Inflammatory macrophage (primary cell): ENCODE measurements at regions not wholly inside any gene's neighbourhood (a gene's known extent, or its start where the extent isn't known, plus 50 kb on each side); places are given as distances from the start of the nearest gene placed in this dataset.

Source experiments
- DNase-seq, 2 donors: peaks; one replicate each; pipeline ENCODE4 v3.0.0-alpha.2; 2020 to 2022

DNA sequence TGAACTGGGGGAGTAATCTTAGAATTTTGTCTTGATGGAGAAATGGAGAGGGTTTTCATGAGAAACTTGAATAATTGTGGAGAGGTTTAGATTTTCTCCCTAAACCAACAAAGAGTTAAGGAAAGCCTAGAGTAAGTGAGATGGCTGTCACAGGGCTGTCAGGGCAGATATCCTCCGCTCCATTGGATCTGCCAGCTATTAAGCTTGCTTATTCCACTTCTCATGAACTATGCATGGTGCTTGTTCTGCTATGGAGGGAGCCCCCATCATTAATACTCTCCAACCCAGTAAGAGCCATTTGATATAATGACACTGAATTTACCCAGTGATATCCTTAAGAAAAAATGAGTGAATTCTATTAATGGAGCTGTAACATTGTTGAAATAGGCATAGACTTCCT is 342.8 kb upstream of the MTNR1B start:
- DNase-seq, result no peak

DNA sequence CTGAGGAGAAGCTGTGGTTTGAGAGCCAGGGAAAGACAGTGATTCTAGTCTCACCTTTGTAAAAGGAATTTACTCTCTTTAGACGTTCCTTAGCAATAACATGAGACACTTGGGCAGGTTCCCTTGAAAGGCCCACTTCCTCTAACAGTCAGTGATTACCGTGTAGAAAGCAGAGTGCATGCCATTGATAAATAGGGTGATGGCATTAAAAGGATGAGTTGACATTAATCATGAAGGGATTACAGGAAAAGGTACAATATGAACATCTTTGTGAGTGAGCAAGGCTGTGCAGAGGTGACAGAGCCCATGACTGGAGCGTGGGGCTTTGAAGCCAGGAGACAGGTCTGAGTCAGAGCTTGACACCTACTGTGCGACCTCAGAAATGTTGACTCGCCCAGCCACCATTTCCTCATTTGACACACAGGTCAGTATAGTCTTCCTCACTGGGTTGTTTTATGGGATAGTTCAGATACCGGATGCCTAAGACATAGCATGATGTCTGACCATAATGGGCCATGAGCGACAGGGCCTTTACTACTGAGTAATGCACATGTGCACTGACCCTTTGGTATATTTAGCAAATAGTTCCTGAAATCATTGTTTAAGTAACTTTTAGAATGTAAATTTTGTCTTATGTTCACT is 341.7 kb upstream of the MTNR1B start:
- DNase-seq, result no peak

GRCh38 chr11:92628401-92629292 is 340.8 kb upstream of the MTNR1B start:
- DNase-seq, result no peak

- no peak for DNase-seq
These were observed 337.0 kb upstream of the MTNR1B start for GRCh38 chr11:92632495-92632894.

DNA sequence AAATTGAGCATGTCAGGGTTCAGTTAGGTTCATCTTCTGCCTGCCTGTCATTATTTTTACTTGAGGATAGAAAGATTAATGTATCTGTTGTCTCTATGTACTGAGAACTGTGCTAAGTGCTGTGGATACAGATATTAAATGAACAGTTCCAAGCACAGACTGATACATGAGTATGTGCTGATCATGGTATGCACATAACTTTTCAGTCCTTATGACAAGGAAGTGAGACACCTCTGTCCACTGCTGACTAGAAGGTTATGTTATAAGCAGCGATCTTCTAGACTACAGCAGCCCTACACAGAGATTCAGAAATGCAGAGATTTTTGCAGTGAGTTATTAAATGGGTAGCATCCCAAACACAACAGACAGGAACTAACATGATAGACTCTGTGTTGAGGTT is 335.6 kb upstream of the MTNR1B start:
- DNase-seq, result no peak

DNA sequence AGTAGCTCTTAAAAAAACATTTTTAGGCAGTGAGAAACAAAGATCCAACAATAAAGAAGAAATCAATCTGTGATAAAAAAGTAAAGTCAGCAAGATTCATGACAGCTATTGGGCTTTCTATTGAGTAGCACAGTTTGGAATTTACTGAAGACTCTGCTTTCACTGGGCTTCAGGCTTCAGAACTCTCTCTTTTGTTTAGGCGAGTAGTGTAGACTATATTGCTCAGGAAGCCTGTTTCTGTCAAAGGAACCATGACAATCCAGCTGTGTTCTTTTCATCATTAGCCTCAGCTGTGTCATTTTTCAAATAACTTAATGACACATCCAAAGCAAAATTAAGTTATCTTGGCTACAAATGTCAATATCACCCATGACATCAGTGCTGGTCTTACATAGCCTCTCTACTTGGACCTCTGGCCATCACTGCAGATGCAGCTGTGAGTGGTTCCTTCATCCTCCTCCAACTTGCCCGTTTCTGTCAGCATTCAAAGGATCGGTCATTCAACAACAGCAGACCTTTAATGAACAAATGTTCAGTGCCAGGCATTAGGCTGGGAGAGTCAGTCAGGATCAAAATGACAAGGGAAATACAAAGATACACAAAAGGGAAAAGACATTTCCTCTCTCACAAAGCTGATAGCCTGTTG is 332.8 kb upstream of the MTNR1B start:
- DNase-seq, result no peak

DNA sequence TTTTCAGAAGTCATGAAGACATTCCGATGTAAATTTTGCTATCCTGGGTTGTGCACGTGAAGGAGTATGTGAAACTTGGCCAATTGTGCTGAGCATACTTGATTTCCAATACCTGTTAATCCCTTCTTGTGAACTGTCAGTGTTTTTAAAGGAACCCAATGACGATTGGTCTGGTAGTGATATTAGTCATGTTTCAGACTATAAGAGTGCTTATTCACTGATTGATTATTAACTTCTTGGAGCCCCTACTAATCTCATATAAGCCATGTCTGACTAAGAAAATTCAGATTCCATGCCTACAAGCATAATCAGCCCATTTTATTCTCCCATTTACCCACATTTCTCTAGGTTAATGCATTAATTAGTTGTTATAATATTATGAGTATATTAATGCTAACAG is 330.8 kb upstream of the MTNR1B start:
- DNase-seq, result no peak

GRCh38 chr11:92642177-92642931 is 327.1 kb upstream of the MTNR1B start:
- no peak for DNase-seq

DNA sequence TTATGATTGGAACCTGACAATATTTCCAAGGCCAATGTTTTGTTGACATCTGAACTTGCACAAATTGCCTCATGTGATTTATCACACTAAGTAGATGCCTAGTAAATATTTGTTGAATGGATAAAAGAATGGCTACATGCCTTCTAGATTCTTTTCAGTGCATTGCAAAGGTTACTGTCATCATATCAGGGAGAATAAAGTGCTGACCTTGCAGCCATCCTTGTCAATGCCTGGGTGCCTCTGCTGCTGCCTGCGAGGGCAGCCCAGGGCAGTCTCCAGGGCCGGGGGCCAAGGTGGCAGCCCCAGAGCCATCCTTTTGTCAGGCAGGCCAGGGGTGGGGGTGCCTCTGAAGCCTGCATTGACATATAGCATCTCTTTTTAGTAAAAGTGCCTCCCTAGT is 325.6 kb upstream of the MTNR1B start:
- no peak for DNase-seq

- DNase-seq, result no peak
These were observed 324.6 kb upstream of the MTNR1B start for GRCh38 chr11:92644595-92645445.

GRCh38 chr11:92651159-92651558 is 318.3 kb upstream of the MTNR1B start:
- DNase-seq, result no peak

- DNase-seq, result no peak
These were observed 316.0 kb upstream of the MTNR1B start for GRCh38 chr11:92653454-92653853.

GRCh38 chr11:92656783-92657182 is 312.7 kb upstream of the MTNR1B start:
- DNase-seq, result no peak

DNA sequence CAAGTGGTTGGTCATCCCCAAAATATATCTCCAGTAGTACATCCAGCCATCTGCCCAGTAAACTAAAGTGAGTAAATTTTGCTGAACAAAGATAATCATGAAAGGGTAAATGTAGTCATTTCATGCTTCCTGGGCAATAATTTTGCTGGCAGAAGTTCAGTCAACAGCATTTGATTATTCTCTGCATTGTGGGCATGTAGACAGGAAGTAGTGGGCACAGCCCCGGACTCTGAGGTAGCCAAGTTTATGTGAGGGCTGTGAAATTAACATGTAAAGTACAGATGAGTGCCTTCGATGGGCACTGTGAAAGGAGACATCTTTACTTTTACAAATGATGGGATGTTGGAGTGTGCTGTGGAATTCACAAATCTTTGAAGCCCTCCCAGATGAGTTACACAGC is 312.2 kb upstream of the MTNR1B start:
- no peak for DNase-seq

DNA sequence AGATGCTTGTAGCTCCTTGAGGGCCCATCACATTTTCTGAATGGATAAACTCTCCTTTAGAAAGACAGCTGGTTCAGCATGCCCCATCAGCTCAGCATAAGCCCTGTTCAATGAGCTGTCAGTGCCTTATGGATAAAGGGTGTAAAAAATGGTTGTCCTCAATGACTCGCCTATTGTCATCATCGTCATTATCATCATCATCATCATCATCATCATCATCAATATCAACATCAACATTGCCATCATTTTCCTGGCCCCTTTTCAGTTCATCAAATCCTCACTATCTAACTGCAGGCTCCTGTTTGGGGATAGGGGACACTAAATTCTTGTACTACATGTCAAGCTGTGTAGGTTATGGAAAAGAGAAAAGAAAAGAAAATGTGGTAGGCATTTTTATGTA is 310.7 kb upstream of the MTNR1B start:
- no peak for DNase-seq

DNA sequence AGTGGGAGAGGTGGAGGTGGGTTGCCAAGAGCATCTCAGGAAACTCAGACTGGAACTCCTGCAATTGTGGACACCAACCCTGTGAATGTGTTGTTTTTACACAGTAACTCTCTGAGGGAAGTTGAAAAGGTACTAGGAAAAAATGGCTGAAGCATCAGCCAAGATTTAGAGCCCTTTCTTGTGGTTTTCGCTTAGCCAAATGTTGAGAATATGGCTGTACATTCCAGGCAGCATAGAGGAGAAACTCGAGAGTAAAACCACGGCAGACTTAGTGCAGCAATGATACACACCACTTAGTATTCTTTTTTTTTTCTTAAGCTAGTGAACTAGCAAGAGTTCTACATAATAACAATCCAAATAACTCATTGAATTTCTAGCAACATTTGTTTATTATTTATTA is 309.7 kb upstream of the MTNR1B start:
- DNase-seq, result no peak

DNA sequence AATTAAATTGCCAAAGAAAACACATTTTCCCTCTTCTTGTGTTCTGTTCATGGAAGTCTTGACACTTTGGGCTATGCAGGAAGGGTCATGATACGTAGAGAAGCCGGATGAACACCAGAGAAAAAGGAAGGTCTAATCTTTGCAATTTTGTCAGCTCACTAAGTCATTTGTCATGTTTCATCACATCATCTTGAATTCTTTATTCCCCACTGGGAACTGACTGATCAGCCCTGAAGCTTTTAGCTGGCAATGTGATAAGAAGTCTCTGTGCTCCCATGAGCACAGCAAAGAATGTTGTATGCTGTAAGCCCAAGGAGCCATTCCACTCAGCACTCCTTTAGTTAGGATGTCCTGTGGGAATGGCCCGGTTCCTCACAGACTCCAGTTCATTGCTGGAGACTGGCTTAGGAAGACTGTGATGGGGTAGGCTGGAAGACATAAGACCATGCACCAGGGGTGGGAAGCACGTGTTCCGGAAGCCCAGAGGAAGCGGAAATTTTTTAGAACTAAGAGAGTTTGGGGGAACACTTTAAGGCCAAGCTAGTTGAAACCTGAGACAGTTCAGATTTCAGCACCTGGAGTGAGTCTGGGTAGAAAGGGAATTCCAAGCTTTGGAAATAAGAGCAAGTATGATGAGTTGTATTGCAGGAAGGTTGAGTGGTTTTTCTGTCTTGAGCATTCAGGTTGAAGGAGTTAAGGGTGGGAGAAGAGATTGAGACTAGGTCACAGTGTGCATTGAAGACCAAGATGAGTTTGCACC is 306.7 kb upstream of the MTNR1B start:
- DNase-seq, result no peak

DNA sequence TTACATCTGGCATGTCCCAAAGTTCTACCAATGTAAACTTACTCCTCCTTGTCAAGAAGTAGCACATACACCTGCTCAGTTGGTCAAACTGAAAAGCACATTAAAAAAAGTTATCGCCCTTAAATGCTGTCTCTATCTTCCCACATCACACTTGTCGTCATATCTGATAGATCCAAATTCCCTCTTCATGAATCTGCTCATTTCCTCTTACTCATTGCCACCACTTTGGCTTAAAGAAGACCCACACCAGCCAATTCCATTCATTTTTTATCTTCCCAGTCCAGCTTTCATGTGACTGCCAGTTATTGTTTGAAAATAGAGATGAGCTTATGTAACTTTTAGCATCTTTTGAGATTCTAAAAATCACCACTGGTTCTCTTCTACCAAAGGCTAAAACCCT is 305.9 kb upstream of the MTNR1B start:
- DNase-seq, result no peak

DNA sequence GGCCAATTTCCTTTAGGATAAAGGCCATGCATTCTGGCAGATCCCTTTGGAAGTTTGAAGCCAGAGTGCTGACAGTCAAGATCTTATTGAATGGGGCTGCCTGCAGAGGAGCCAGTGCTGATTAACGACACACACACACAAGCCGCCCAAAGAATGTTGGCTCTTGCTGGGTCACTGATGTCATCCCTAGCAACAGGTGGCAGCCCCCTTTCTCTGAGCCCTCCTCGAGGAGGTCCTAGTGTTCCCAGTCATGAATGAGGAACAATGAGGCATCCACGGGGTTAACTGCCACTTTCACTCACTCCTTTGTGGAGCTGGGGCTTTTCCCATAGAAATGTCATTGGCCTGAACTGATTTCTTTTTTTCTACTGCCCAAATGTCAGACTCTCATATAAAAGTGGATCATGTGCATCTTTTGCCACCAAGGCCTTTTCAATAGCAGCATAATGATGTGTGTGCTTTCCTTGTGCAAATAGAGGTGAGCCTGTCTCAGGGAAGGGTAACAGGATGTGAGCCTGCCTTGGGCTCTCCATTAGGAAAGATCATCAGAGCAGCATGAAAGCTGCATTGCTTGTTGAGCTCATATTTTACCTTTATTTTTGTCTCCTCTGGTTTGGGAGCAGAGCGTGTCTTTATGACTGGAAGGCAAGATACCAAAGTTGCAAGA is 301.8 kb upstream of the MTNR1B start:
- no peak for DNase-seq

DNA sequence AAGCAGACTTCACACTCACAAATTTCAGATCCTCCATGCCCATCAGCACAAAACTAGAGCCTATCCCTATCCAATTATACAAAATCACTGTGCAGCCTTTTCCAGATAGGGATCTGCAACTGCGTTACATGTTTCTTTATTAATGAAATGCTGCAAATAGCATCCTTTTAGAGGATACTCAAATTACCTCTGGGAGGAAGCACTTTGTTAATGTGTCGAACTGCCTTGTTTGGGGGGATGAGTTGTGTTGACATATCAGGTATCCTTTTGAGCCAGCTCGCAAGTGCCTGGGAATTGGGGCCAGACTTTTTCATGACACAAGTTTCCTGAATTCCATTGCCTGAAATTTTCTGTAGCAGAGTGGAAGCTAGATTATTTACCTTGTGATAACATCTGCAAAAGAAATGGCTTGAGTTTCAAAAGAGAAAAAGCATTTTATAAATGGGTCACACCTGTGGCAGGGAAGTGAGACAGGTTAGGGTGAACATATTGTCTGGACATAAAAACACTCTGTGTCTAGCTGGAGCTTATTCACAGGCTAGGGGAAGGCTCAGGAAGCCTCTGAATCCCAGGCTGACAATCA is 299.1 kb upstream of the MTNR1B start:
- DNase-seq, result no peak
